RWPE2 (cell line): ENCODE measurements at regions not wholly inside any gene's neighbourhood (a gene's known extent, or its start where the extent isn't known, plus 50 kb on each side); places are given as distances from the start of the nearest gene placed in this dataset.

Experiments
- ATAC-seq: fragments of 200-7000 bp; cut with Tn5 transposase; 3 replicates; pipeline ENCODE4 v1.9.1; 2021; ENCODE audit warnings: low read depth
- DNase-seq: peaks from one replicate; pipeline ENCODE4 v3.0.0-alpha.2; 2020; ENCODE audit warnings: low spot score
- H3K27ac ChIP-seq: fragments of 450-650 bp; 2 replicates; pipeline ENCODE4 v1.5.1; 2017; ENCODE audit warnings: mild to moderate bottlenecking; ENCODE audit not compliant: poor library complexity, severe bottlenecking
- H3K27me3 ChIP-seq: fragments of 250-450 bp; sonication (Bioruptor Pico); 2 replicates; pipeline ENCODE4 v1.5.1; 2021; ENCODE audit warnings: mild to moderate bottlenecking, moderate library complexity; ENCODE audit not compliant: insufficient read depth, poor library complexity, severe bottlenecking
- H3K36me3 ChIP-seq: fragments of 250-450 bp; sonication (Bioruptor Pico); 2 replicates; pipeline ENCODE4 v1.5.1; 2020; ENCODE audit warnings: low read depth, mild to moderate bottlenecking, moderate library complexity
- H3K4me1 ChIP-seq: fragments of 250-450 bp; sonication (Bioruptor Pico); 2 replicates; pipeline ENCODE4 v1.5.1; 2021; ENCODE audit warnings: mild to moderate bottlenecking, moderate library complexity; ENCODE audit not compliant: insufficient read depth, poor library complexity, severe bottlenecking
- H3K4me3 ChIP-seq: fragments of 250-450 bp; sonication (Bioruptor Pico); 2 replicates; pipeline ENCODE4 v1.5.1; 2021; ENCODE audit warnings: mild to moderate bottlenecking, moderate library complexity; ENCODE audit not compliant: severe bottlenecking
- H3K9me3 ChIP-seq: fragments of 250-450 bp; sonication (Bioruptor Pico); 2 replicates; pipeline ENCODE4 v1.5.1; 2021; ENCODE audit warnings: mild to moderate bottlenecking, moderate library complexity; ENCODE audit not compliant: severe bottlenecking
- CTCF ChIP-seq: fragments of 450-650 bp; IDR thresholded peaks from one replicate; pipeline ENCODE4 v1.5.1; 2017; ENCODE audit warnings: mild to moderate bottlenecking, moderate library complexity; ENCODE audit not compliant: poor library complexity, severe bottlenecking

GRCh38 chr5:120039111-120039510, 409.8 kb downstream of the FAM170A start:
- DNase-seq, result no peak
- Histone ChIP-seq H3K27me3 (peaks cover 5% of the 10 kb centered on the region), H3K4me3 (no peak overlapping the region), H3K9me3 (peaks cover 3% of the 10 kb centered on the region), H3K36me3 (no peaks in the 10 kb centered on the region), H3K27ac (no peak overlapping the region), H3K4me1 (no peaks in the 10 kb centered on the region)
- ATAC-seq, result no peak
- TF ChIP-seq CTCF, result no peak

- Histone ChIP-seq H3K27ac (no peak overlapping the region), H3K4me3 (no peak overlapping the region), H3K4me1 (no peaks in the 10 kb centered on the region)
Measured at GRCh38 chr5:120043431-120043830, 414.1 kb downstream of the FAM170A start.

GRCh38 chr5:120052916-120053828, 410.9 kb upstream of the PRR16 start:
- H3K9me3 ChIP-seq, result no peaks in the 10 kb centered on the region
- no peak for TF ChIP-seq CTCF
- ATAC-seq (no peak), DNase-seq (no peak)
- no peak overlapping the region for H3K4me3 ChIP-seq
- no peak overlapping the region for H3K27ac ChIP-seq
- no peaks in the 10 kb centered on the region for H3K4me1 ChIP-seq
- no peaks in the 10 kb centered on the region for H3K27me3 ChIP-seq
- H3K36me3 ChIP-seq, result no peaks in the 10 kb centered on the region

More at GRCh38 chr5:120043431-120043830, 414.1 kb downstream of the FAM170A start:
- no peaks in the 10 kb centered on the region for H3K9me3 ChIP-seq
- H3K27me3 ChIP-seq, result peaks cover 5% of the 10 kb centered on the region
- no peak for TF ChIP-seq CTCF
- no peaks in the 10 kb centered on the region for H3K36me3 ChIP-seq
- ATAC-seq (no peak), DNase-seq (no peak)

GRCh38 chr5:120053841-120054240, 410.3 kb upstream of the PRR16 start:
- Histone ChIP-seq H3K36me3 (no peaks in the 10 kb centered on the region), H3K27ac (no peak overlapping the region), H3K27me3 (no peaks in the 10 kb centered on the region), H3K9me3 (no peaks in the 10 kb centered on the region), H3K4me3 (no peak overlapping the region), H3K4me1 (no peaks in the 10 kb centered on the region)
- DNase-seq, result no peak
- TF ChIP-seq CTCF, result no peak
- no peak for ATAC-seq

GRCh38 chr5:120055858-120056257, 408.2 kb upstream of the PRR16 start:
- ATAC-seq, result peak; percentile 96
- Histone ChIP-seq H3K27me3 (no peaks in the 10 kb centered on the region), H3K9me3 (no peaks in the 10 kb centered on the region), H3K4me3 (no peak overlapping the region), H3K27ac (no peak overlapping the region), H3K4me1 (no peaks in the 10 kb centered on the region), H3K36me3 (no peaks in the 10 kb centered on the region)
- peak; percentile 73 for TF ChIP-seq CTCF
- DNase-seq, result no peak
